Nephron (organoid): ENCODE measurements at regions not wholly inside any gene's neighbourhood (a gene's known extent, or its start where the extent isn't known, plus 50 kb on each side); places are given as distances from the start of the nearest gene placed in this dataset.

Source experiments
- H3K27ac Mint-ChIP-seq, 3 experiments: 2 replicates each; pipeline ENCODE4 v1.8.0; 2020; ENCODE audit warnings: mixed read lengths in 3 of 3, mild to moderate bottlenecking in 2 of 3, moderate library complexity in 1 of 3
- H3K27me3 Mint-ChIP-seq: 2 replicates; pipeline ENCODE4 v1.8.0; 2021; ENCODE audit warnings: low read depth, mild to moderate bottlenecking, moderate library complexity, mixed read lengths
- H3K36me3 Mint-ChIP-seq: 2 replicates; pipeline ENCODE4 v1.8.0; 2020; ENCODE audit warnings: low read depth, mixed read lengths
- H3K4me1 Mint-ChIP-seq: 2 replicates; pipeline ENCODE4 v1.8.0; 2020; ENCODE audit warnings: mixed read lengths
- H3K4me3 Mint-ChIP-seq, 3 experiments: 2 replicates each; pipeline ENCODE4 v1.8.0; 2020; ENCODE audit warnings: mild to moderate bottlenecking in 3 of 3, mixed read lengths in 3 of 3, moderate library complexity in 2 of 3
- H3K9me3 Mint-ChIP-seq: 2 replicates; pipeline ENCODE4 v1.8.0; 2020; ENCODE audit warnings: mixed read lengths
- TF ChIP-seq, protein P1 (sequence below), 3 experiments: fragments of 200-600 bp; sonication (generic); IDR thresholded peaks; one replicate each; pipeline ENCODE4 v1.5.0; 2021; ENCODE audit warnings: antibody characterized with exemption in 3 of 3; ENCODE audit not compliant: unreplicated experiment in 3 of 3

DNA sequence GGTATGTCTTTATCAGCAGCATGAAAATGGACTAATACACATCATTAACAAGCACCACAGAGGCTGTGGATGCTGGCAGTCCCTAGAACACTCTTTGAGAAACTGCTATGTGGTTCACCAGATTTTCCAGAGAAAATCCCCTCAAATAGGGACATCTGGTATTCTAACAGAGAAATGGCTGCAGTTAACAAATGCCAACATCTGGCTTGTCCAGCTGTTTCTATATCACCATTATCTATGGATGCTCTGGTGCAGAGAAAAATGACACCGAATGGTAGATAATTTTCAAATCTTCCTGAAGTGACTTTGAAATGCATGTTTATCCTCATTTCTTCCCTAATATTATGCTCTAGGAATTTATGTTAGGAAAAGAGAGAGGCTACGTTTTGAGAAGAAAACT lies 403.5 kb upstream of the PROX1 start:
- H3K4me3 Mint-ChIP-seq = no peak overlapping the region
- no peak overlapping the region for H3K27ac Mint-ChIP-seq
- H3K9me3 Mint-ChIP-seq = peaks cover 3% of the 10 kb centered on the region
- peaks cover 45% of the 10 kb centered on the region for H3K27me3 Mint-ChIP-seq
- TF ChIP-seq, protein P1, sequence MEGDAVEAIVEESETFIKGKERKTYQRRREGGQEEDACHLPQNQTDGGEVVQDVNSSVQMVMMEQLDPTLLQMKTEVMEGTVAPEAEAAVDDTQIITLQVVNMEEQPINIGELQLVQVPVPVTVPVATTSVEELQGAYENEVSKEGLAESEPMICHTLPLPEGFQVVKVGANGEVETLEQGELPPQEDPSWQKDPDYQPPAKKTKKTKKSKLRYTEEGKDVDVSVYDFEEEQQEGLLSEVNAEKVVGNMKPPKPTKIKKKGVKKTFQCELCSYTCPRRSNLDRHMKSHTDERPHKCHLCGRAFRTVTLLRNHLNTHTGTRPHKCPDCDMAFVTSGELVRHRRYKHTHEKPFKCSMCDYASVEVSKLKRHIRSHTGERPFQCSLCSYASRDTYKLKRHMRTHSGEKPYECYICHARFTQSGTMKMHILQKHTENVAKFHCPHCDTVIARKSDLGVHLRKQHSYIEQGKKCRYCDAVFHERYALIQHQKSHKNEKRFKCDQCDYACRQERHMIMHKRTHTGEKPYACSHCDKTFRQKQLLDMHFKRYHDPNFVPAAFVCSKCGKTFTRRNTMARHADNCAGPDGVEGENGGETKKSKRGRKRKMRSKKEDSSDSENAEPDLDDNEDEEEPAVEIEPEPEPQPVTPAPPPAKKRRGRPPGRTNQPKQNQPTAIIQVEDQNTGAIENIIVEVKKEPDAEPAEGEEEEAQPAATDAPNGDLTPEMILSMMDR (IDR thresholded peaks at IDR 0.05; ENCODE audit: unreplicated experiment in 3 of 3) = no peak
- H3K4me1 Mint-ChIP-seq = peaks cover 6% of the 10 kb centered on the region
- H3K36me3 Mint-ChIP-seq = peaks cover 3% of the 10 kb centered on the region

DNA sequence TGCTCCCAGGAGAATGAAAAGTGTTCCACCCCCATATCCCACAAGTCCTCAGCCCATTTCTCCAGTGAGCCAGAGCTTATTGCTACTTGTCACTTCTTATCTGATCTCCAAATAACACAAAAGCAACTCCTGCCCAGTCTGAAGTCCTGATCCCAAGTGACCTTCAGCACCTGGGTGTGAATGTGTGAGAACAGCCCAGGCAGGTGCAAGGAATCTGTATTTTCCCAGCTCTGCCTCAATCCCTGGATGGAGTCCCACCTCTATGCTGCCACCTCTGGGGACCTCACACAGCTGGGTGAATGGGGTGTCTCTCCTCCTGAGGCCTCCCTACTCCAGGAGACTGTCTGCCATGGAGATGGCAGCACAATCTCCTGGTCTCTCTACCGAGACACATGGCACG lies 402.4 kb upstream of the PROX1 start:
- peaks cover 3% of the 10 kb centered on the region for H3K36me3 Mint-ChIP-seq
- no peak overlapping the region for H3K4me3 Mint-ChIP-seq
- peaks cover 3% of the 10 kb centered on the region for H3K9me3 Mint-ChIP-seq
- H3K4me1 Mint-ChIP-seq = peaks cover 6% of the 10 kb centered on the region
- peaks cover 53% of the 10 kb centered on the region for H3K27me3 Mint-ChIP-seq
- TF ChIP-seq, protein P1 (IDR thresholded peaks at IDR 0.05; ENCODE audit: unreplicated experiment in 3 of 3) = no peak
- no peak overlapping the region for H3K27ac Mint-ChIP-seq

DNA sequence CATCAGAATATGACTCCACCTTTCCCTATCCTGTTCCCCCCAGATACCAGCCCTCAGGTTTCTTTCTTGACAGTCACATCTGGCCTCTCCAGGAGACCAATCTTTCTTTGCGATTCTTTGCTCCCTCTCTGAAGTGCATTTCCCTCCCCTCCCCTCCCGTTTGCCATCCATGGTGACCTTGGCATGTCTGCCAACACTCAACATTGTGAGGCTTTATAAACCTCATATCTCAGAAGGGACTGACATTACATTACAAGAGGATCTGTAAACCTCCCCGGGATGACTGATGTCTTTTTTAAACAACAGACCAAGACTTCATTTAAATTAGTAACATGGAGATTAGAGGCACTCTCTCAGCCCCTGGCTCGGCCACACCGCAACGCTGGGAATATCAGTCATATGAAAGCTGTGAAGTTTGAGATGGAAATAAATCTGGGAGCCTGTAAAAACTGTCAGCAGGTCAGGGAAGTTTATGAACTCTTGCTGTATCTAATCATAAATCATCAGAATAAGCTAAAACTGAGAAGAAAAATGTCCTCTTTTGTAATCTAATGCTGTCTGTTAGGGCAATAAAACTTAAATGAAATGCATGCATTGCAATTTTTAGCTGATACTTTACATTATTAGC lies 401.7 kb upstream of the PROX1 start:
- H3K4me1 Mint-ChIP-seq = peaks cover 6% of the 10 kb centered on the region
- peaks cover 56% of the 10 kb centered on the region for H3K27me3 Mint-ChIP-seq
- TF ChIP-seq, protein P1 (IDR thresholded peaks at IDR 0.05; ENCODE audit: unreplicated experiment in 3 of 3) = no peak
- H3K36me3 Mint-ChIP-seq = peaks cover 3% of the 10 kb centered on the region
- H3K27ac Mint-ChIP-seq = no peak overlapping the region
- H3K4me3 Mint-ChIP-seq = no peak overlapping the region
- H3K9me3 Mint-ChIP-seq = peaks cover 3% of the 10 kb centered on the region

DNA sequence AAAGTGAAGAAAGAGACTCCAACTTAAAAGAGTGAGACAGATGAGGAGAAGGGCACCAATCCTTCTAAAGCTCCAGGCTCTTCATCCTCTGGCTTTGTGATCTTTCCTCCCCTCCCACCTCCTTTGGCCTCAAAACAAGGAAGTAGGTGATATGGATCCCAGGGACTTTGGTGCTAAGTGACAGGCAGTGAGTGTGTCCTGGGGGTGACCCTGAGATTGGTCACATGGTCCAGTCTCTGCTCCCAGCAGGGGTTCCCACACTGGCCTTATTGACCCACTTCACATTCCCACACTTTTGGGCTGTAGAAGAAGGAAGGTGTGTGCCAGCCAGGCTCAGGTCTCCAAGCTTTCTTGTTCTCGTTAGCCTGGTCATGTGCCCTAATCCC lies 401.2 kb upstream of the PROX1 start:
- Mint-ChIP-seq H3K27me3 (peaks cover 58% of the 10 kb centered on the region), H3K36me3 (peaks cover 3% of the 10 kb centered on the region), H3K4me3 (no peak overlapping the region)

DNA sequence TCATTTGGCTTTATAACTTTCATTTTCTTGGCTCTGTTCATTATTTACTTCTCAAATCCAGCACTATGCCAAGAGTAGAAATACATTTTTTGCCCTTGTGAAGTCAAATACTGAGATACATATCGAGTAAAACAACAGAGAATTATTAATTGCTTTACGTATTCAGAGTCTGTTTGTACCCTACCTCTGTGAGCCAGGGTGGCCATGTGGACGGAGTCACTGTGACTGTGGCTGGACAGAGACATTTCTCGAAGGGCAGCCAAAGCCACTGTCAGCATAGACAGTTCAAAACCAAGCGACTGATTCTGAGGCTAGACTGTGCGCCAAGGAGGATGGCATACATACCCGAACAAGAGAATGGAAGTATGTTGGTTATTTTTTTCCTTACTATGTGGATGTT lies 391.0 kb upstream of the PROX1 start:
- TF ChIP-seq, protein P1 (IDR thresholded peaks at IDR 0.05; ENCODE audit: unreplicated experiment in 3 of 3) = no peak
- Mint-ChIP-seq H3K27ac (no peak overlapping the region), H3K9me3 (peaks cover 2% of the 10 kb centered on the region), H3K27me3 (peaks cover 25% of the 10 kb centered on the region), H3K4me3 (no peak overlapping the region), H3K36me3 (no peaks in the 10 kb centered on the region), H3K4me1 (no peaks in the 10 kb centered on the region)

More for the DNA sequence above, 401.2 kb upstream of the PROX1 start:
- Mint-ChIP-seq H3K9me3 (peaks cover 3% of the 10 kb centered on the region), H3K4me1 (peaks cover 6% of the 10 kb centered on the region), H3K27ac (no peak overlapping the region)
- TF ChIP-seq, protein P1 (IDR thresholded peaks at IDR 0.05; ENCODE audit: unreplicated experiment in 3 of 3) = no peak

DNA sequence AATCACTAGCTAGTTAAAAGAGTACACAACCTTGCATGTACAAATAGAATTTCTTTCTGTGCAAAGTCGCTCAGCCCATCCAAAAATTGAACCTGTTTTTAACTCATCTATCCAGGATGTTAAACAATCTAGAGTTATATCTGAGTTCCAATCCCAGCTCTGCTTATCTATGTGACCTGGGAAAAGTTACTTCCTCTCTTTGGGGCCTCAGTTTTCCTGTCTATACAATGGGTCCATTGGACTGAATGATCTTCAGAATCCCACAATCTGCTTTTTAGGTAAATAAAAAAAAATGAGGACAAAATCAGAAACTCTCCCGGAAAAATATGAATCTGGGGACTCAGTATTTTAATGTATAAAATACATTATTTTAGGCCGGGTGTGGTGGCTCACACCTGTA lies 389.5 kb upstream of the PROX1 start:
- no peak overlapping the region for H3K27ac Mint-ChIP-seq
- no peaks in the 10 kb centered on the region for H3K36me3 Mint-ChIP-seq
- no peak overlapping the region for H3K4me3 Mint-ChIP-seq
- no peaks in the 10 kb centered on the region for H3K4me1 Mint-ChIP-seq
- TF ChIP-seq, protein P1 (IDR thresholded peaks at IDR 0.05; ENCODE audit: unreplicated experiment in 3 of 3) = no peak
- peaks cover 24% of the 10 kb centered on the region for H3K27me3 Mint-ChIP-seq
- H3K9me3 Mint-ChIP-seq = peaks cover 2% of the 10 kb centered on the region
